Type B pancreatic cell (in vitro differentiated cells): ENCODE measurements at regions not wholly inside any gene's neighbourhood (a gene's known extent, or its start where the extent isn't known, plus 50 kb on each side); places are given as distances from the start of the nearest gene placed in this dataset.

Source experiments
- DNase-seq: peaks from one replicate; pipeline ENCODE4 v3.0.0; 2021; ENCODE audit warnings: mixed read lengths; ENCODE audit not compliant: unreplicated experiment; ENCODE audit errors: extremely low spot score
- H3K27ac Mint-ChIP-seq: 2 replicates; pipeline ENCODE4 v1.8.0; 2021; ENCODE audit warnings: mild to moderate bottlenecking, mixed read lengths
- H3K27me3 Mint-ChIP-seq: 2 replicates; pipeline ENCODE4 v1.8.0; 2021; ENCODE audit warnings: mixed read lengths
- H3K36me3 Mint-ChIP-seq: 2 replicates; pipeline ENCODE4 v1.8.0; 2021; ENCODE audit warnings: mixed read lengths
- H3K4me1 Mint-ChIP-seq: one replicate; pipeline ENCODE4 v1.8.0; 2021; ENCODE audit warnings: mixed read lengths; ENCODE audit not compliant: unreplicated experiment
- H3K4me3 Mint-ChIP-seq: 2 replicates; pipeline ENCODE4 v1.8.0; 2021; ENCODE audit warnings: mild to moderate bottlenecking, mixed read lengths
- H3K9me3 Mint-ChIP-seq: 2 replicates; pipeline ENCODE4 v1.8.0; 2021; ENCODE audit warnings: mixed read lengths
- TF ChIP-seq, protein P1 (sequence below): fragments of 200-600 bp; sonication (generic); conservative IDR thresholded peaks from 2 replicates; pipeline ENCODE4 v1.5.0; 2021; ENCODE audit warnings: antibody characterized with exemption, mild to moderate bottlenecking

DNA sequence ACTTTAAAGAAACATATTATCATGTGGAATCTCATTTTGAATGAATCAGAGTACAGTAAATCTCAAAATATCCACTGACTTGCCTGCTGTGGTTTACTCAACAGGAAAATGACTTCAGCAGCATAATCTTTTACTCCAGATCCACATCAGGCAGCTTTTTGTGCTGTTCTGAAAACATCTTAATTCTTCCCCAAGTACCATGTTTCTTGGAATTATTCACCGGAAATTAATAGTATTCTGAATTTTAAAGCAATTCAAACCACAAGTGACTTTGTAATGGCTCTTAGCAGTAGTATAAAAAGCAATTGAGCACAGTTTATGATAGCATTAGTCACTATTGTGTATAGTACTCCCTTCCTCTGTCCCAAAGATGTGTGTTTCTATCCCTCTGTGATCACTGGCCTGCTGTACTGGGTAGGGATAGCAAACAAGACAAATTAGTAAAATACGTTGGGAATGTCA is 64.2 kb upstream of the ERRFI1 start:
- Mint-ChIP-seq H3K4me3 (no peak overlapping the region), H3K4me1 (peaks cover 37% of the 10 kb centered on the region), H3K36me3 (no peaks in the 10 kb centered on the region), H3K27me3 (peaks cover 8% of the 10 kb centered on the region), H3K27ac (no peak overlapping the region), H3K9me3 (no peaks in the 10 kb centered on the region)
- TF ChIP-seq, protein P1, sequence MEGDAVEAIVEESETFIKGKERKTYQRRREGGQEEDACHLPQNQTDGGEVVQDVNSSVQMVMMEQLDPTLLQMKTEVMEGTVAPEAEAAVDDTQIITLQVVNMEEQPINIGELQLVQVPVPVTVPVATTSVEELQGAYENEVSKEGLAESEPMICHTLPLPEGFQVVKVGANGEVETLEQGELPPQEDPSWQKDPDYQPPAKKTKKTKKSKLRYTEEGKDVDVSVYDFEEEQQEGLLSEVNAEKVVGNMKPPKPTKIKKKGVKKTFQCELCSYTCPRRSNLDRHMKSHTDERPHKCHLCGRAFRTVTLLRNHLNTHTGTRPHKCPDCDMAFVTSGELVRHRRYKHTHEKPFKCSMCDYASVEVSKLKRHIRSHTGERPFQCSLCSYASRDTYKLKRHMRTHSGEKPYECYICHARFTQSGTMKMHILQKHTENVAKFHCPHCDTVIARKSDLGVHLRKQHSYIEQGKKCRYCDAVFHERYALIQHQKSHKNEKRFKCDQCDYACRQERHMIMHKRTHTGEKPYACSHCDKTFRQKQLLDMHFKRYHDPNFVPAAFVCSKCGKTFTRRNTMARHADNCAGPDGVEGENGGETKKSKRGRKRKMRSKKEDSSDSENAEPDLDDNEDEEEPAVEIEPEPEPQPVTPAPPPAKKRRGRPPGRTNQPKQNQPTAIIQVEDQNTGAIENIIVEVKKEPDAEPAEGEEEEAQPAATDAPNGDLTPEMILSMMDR: no peak
- no peak for DNase-seq

DNA sequence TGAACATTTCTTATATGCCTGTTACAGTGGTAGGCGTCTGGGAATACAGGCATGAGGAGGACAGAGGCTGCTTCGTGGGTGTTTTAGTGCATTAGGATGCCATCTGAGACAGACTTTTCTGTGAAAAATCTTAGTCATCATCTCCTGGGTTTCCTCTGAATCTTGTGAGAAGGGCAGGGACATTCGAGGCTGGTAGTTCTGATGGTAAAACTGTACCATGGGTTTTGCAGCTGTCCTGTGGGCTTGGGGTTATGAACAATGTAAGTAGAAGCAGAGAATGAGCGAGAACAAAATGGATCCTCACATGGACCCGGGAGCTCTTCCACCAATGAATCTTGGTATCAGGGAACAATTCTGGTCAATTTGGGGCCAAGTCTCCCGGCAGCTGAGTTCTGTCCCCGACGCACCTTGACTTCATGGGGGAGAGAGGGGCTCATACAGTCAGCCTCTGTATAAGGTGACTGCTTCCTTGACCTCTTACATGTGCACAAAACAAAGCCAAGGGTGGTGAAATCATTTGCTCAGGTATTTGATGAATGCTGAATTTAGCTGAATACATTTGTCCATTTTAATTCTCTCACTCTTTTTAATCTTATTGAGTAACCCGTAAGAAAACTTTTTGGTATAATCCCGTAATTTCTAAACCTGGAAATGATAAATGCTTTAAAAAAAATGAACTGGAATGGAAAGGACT is 63.6 kb upstream of the ERRFI1 start:
- Mint-ChIP-seq H3K4me3 (no peak overlapping the region), H3K4me1 (peaks cover 32% of the 10 kb centered on the region), H3K27me3 (peaks cover 8% of the 10 kb centered on the region), H3K27ac (no peak overlapping the region), H3K36me3 (no peaks in the 10 kb centered on the region), H3K9me3 (no peaks in the 10 kb centered on the region)
- TF ChIP-seq, protein P1: no peak
- no peak for DNase-seq

DNA sequence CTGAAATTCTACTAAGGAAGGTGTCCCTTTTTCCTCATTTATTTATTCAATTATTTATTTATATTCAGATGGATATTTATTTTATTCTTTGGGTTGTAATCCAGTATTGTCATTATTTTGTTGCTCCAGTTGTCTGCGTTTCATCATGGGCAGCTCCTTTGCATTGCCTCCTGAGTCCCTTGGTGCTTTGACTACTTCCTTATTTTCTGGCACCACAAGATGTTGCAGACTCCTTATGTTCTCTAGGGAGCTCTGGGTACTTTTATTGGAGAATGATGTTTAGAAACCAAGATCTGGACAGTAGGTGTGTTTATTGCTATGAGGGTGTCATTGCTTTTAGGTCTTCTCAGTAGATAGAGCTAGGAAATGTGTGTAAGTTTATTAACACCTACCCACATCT is 59.9 kb upstream of the ERRFI1 start:
- H3K36me3 Mint-ChIP-seq: no peaks in the 10 kb centered on the region
- peaks cover 3% of the 10 kb centered on the region for H3K27me3 Mint-ChIP-seq
- H3K9me3 Mint-ChIP-seq: no peaks in the 10 kb centered on the region
- no peak for DNase-seq
- H3K4me1 Mint-ChIP-seq: peaks cover 21% of the 10 kb centered on the region
- H3K4me3 Mint-ChIP-seq: no peak overlapping the region
- TF ChIP-seq, protein P1: no peak
- H3K27ac Mint-ChIP-seq: no peak overlapping the region

DNA sequence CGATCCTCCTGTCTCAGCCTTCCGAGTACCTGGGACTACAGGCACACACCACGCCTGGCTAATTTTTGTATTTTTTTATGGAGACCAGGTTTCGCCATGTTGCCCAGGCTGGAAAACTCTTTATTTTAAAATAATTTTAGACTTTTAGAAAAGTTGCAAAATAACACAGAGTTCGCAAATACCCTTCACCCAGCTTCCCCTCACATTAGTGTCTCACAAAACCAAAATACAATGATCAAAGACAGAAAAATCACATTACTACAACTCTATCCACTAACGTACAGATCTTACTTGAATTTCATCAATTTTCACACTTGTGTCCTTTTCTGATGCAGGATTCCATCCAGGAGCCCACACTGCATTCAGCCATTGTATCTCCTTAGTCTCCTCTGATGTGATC is 58.8 kb upstream of the ERRFI1 start:
- H3K36me3 Mint-ChIP-seq: no peaks in the 10 kb centered on the region
- H3K27ac Mint-ChIP-seq: no peak overlapping the region
- TF ChIP-seq, protein P1: no peak

DNA sequence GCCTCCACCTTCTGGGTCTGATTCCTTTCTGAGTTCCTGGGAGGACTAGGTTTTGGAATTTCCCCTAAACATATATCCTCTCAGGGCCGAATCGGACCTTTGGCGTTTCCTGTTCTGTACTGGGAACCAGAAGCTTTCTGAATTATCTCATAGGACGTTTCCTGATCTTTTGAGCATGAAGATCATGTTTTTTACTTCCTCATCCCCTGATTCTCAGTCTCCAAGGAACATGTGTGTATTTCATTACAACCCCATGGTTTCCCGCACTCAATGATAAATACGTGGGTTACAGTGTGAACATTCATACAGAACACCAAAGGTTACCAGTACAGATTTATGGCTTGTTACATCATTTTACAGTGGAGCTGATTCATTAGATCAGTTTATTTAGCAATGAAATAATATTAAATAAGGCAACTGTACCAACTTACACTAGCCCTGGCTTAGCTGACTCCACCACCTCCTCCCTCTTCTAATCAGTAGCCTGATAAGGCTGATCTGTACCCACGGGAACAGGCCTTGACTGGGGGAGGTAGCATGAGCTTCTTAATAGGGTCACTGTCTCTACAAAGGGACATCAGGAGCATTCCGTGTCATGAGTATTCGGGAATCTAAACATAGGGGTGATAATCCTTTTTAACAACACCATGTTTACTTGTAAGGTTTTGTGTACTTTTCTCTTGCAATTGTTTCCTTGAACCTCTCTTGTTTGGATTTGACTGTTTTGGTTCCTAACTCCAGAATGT is 57.8 kb upstream of the ERRFI1 start:
- Mint-ChIP-seq H3K4me3 (no peak overlapping the region), H3K27ac (peak overlapping the region; percentile 50), H3K36me3 (no peaks in the 10 kb centered on the region), H3K27me3 (no peaks in the 10 kb centered on the region), H3K9me3 (no peaks in the 10 kb centered on the region), H3K4me1 (peaks cover 13% of the 10 kb centered on the region)
- TF ChIP-seq, protein P1: no peak
- no peak for DNase-seq

More for the DNA sequence above, 58.8 kb upstream of the ERRFI1 start:
- H3K4me3 Mint-ChIP-seq: no peak overlapping the region
- H3K9me3 Mint-ChIP-seq: no peaks in the 10 kb centered on the region
- H3K4me1 Mint-ChIP-seq: peaks cover 17% of the 10 kb centered on the region
- DNase-seq: no peak
- no peaks in the 10 kb centered on the region for H3K27me3 Mint-ChIP-seq
